IMR-90 (cell line): ENCODE measurements at regions not wholly inside any gene's neighbourhood (a gene's known extent, or its start where the extent isn't known, plus 50 kb on each side); places are given as distances from the start of the nearest gene placed in this dataset.

Experiments
- CTCF ChIP-seq: conservative IDR thresholded peaks from 2 replicates; pipeline ENCODE4 v1.5.1; 2012; ENCODE audit warnings: mild to moderate bottlenecking, low read depth, low read length, improper control_type of control experiment
- POLR2A ChIP-seq: IDR thresholded peaks from 2 replicates; pipeline ENCODE4 v1.6.1; 2012; ENCODE audit warnings: mild to moderate bottlenecking, low read depth, low read length

- no peak for TF ChIP-seq POLR2A
- no peak for TF ChIP-seq CTCF
Measured at GRCh38 chr3:117822416-117822815, 1112.8 kb downstream of the TUSC7 start.
